GM21576 (cell line): ENCODE measurements at regions not wholly inside any gene's neighbourhood (a gene's known extent, or its start where the extent isn't known, plus 50 kb on each side); places are given as distances from the start of the nearest gene placed in this dataset.
"Not testable (repeated sequence)": the region's sequence is repeated elsewhere in the genome, so short reads cannot be mapped to it uniquely, and the experiment has no call there.

Experiments used
- ATAC-seq: cut with Tn5 transposase; IDR thresholded peaks from one replicate; pipeline ENCODE4 v1.9.1; 2021; ENCODE audit warnings: mild to moderate bottlenecking, moderate library complexity; ENCODE audit not compliant: unreplicated experiment

DNA sequence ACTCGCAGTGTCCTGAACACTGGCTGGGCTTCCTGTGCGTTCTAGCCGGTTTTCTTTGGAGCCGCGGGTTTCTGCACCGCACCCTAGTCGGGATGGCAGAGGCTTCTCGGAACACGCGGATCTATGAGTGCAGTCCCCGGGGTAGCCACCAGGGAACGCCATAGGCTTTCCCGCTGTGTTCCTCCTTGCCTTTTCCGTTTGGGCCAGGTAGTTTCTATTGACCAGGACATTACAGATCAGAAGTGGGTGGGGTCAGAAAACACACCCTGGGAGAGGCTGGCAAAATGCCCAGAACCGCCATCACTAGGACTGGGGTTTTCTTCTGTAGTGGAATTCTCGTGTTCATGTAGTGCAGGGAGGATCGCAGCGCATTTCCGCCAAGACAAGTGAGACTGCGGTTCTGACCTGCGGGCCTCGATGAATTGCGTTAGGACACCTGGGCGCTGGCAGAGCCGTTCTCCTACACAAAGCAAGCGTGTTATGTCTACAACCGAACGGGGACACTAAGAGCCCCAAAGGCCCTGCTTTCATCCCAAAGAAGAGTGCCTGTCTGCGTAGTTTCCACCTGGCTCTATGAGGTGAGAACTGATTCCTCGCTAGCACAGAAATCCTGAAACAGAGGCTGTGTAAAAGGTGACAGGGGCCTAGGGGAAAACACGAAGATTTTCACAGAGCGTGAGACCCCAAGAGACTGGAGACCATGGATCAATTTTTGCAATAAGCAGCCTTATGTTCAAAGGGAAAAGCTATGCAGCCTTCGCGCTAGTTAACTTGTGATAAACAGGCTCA is 121.5 kb downstream of the PPIAL4G start:
- not testable (repeated sequence) for ATAC-seq

DNA sequence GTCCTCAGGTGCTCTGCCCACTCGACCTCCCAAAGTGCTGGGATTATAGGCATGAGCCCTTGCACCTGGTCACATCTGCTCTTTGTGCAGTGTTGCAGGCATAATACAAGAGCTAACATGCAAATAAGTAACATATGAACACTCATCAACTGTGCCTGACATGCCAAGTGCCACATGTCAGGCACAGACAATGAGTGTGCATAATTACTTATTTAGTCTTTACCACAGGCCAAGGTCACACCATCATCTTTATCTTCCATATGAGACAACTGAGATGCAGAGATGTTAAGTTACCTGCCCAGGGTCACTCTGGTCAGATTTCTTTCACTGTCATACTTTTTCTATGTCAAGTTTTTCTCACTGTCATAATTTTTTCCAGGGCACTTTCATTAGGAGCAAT is 126.1 kb downstream of the PPIAL4G start:
- no peak for ATAC-seq

DNA sequence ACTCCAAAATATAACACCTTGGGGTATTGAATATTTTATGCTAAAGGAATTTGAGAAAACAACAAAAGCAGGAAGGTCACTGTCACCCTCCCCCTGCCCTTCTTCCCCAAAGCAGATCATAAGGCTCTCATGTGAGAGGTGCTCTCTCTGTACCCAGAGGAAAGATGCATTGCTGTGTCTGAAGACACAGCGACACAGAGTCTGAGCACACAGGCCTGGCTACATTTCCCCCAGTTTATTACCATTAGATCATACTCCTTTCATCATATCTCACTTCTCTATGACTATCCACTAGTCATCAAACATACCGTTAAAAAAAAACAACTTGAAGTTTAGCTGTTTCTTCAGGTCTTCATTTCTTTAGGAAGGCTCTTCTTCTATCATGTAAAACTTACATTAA is 127.1 kb downstream of the PPIAL4G start:
- no peak for ATAC-seq

DNA sequence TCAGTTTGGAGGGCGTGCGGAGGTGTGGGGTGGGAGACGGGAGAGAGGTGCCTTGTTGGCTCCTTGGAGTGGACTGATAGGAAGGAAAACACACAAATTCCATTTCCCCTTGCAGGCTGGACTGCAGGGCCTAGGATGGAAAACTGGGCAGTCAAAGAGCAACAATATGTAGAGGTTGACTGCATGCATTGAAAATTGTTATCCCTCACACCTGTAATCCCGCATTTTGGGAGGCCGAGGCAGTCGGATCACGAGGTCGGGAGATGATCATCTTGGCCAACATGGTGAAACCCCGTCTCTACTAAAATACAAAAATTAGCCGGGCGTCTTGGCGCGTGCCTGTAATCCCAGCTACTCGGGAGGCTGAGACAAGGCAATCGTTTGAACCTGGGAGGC is 128.2 kb downstream of the PPIAL4G start:
- no peak for ATAC-seq

DNA sequence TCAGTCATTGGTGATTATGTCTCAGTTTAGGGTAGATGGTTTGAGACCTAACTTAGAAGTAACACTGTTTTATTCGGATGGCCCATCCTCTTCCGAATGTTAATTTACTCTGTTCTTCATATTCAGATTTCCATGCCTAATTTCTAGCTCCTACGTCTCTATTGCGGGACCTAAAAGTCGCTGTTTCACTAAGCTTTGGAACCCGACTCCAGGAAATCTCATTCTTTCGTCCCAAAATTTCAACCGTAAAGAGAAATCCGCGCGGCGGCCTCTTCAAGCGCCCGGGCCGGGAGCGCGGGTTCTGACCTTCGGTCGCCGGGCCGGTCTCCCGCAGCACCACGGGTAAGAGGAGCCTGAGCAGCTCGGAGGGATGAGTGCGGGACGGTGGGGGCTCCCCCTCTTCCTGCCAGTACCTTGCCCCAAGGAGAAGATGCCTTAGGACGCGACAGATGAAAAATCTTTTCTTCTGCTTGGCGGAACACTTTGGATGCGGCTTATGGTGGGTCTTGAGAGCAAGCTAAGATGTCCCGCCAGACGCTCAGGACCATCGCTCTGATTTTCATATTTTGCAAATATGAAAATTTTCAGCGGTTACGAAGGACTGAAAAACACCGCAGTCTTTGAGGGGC is 128.7 kb downstream of the PPIAL4G start:
- ATAC-seq, result no peak

DNA sequence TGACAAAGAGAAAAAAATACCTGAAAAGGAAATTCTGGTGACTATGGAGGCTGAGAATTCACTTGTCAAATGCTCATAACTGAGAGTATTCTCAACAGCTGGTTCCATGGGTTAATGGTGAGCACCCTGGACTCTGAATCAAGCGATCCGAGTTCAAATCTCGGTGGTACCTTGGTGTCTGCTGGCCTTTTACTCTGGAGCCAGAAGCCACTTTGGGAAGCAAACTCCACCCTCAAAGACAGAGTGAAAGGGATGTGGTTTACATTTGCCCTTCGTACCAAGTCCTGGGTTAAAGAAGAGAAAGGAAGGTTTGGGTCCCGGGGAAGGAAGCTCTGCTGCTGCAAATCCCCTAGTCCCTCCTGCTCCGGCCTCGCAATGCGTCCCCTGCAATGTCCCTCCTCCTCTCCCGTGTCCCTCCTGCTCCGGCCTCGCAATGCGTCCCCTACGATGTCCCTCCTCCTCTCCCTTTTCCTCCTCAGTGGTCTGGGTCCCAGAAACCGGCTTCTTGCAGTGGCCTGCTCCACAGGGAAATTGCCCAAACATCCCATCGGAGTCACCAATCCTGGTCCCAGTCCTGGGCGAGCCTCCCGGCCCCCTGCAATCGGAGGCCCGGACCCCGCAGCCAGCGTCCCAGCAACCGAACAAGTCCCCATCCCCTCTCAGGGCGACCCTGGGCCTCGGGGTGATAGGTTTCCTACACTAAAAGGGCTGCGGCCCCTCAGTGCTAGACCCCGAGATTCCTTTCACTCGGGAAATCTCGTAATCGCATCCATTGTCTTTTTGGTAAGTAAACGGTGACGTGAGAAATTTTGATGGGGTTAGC is 129.4 kb downstream of the PPIAL4G start:
- no peak for ATAC-seq

DNA sequence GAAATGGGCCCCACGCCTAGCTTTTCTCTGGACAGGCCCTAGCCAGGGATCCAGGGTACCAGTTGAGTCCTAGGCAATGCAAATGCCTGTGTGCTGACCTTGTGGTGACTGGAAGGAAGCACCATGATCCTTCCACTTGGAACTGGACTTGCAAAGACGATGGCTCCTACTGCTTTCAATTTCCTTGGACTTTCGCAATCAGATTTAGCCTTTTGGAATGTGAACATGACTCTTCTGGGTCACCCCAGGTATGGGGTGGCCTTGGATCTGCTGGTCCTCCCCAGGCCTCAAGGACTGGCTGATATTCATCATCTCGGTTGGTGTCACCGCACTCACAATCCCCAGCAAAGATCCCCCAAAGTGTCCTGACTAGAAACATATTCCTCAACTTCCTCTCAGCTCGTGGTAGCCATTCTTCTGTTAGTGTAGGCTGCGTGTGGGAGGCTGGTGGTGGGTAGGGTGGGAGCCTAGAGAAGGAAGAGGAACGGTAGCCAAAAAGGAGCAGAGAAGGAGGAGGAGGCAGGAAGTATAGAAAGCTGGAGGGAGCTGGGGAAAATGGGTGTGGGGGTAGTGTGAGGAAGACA is 130.5 kb downstream of the PPIAL4G start:
- no peak for ATAC-seq

DNA sequence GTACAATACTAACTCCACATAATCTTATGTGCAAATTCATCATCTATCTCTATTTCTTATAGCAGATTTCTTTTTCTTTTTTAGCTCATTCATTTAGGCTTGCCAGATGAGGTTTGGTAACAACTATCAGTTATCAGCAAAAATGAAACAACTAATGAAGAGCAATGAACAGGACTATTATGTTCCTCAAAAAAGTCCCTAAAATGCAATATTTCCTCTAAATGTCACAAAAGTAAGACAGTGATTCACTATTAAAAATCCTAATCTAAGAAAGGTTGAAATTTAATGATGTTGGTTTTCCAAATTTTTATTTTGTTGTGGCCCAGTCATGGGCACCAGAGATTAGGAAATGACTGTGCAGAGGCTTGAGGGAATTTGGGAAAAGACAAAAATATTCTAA is 135.3 kb downstream of the PPIAL4G start:
- no peak for ATAC-seq

DNA sequence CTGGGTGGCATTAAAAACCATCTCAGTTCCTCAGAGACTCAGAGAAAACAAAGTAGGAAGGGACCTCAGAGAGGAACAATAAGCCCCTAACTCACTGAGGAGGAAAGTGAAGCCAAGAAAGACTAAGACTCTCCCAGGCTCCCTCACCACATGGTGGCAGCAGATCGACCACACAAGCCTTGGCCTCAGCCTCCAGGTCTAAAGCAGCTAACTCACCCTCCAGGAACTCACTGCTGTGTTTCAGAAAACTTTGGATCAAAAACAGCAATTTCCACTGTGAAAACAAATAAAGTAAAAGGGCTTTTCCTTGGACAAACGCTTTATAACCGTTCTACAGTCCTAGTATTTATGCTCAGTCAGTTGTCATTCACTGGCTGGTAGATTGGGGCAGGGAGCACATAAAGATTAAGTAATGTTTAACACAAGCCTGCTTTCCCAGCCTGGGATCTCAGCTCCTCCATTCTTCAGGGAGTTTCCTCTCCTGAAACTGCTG is 137.4 kb downstream of the PPIAL4G start:
- not testable (repeated sequence) for ATAC-seq

DNA sequence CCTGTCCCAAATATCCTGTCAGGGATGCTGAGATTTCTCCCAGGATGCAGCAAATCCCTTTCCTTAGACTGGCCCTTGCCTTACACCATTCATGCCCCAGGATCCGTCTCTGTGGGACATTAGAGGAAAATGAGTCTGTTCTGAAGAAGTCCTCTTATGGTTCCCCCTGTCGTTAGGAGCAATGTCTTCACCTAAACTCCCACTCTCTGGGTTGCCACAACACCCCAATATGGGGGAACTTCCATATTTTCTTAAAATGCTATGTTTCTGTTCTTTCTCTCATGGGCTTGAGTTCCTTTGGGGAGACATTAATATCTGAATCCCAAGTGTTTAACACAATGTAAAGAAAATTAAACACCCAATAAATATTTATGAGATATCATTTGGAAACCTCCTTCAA is 138.5 kb downstream of the PPIAL4G start:
- not testable (repeated sequence) for ATAC-seq

DNA sequence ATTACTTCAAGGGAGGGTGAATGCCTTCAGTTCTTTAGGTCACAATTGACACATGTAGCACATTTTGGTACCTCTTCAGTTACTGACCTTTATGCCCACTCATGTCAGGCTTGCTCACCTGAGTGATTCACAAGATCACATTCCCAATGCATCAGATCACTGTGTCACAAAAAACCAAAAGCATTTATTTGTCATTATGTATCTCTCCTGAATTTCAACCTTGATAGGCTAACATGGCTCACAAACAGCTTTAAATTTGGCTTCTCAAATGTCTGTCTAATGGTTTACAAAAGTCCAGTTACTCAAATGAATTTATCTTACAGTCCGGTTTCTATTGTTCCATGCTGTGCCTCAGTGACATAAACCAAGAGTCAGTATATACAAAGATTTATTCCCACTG is 141.4 kb downstream of the PPIAL4G start:
- not testable (repeated sequence) for ATAC-seq

DNA sequence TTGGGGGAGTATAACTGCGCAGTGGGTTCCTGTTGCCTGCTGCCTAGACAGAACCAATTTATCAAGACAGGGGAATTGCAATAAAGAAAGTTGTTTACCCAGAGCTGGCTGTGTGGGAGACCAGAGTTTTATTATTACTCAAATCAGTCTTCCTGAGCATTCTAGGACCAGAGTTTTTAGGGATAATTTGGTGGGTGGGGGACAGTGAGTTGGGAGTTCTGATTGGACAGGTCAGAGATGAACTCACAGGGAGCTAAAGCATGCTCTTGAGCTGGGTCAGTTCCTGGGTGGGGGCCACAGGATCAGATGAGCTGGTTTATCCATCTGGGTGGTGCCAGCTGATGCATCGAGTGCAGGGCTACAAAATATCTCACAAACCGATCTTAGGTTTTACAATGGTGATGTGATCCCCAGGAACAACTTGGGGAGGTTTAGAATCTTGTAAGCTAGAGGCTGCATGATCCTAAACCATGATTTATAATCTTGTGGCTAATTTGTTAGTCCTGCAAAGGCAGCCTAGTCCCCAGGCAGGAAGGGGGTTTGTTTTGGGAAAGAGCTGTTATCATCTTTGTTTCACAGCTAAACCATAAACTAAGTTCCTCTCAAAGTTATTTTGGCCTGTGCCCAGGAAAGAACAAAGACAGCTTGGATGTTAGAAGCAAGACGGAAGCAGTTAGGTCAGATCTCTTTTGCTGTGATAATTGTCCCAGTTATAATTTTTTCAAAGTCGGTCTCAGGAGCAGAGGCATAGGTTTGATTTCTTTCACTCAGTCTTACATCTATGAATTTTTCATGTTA is 146.8 kb downstream of the PPIAL4G start:
- ATAC-seq, result not testable (repeated sequence)

DNA sequence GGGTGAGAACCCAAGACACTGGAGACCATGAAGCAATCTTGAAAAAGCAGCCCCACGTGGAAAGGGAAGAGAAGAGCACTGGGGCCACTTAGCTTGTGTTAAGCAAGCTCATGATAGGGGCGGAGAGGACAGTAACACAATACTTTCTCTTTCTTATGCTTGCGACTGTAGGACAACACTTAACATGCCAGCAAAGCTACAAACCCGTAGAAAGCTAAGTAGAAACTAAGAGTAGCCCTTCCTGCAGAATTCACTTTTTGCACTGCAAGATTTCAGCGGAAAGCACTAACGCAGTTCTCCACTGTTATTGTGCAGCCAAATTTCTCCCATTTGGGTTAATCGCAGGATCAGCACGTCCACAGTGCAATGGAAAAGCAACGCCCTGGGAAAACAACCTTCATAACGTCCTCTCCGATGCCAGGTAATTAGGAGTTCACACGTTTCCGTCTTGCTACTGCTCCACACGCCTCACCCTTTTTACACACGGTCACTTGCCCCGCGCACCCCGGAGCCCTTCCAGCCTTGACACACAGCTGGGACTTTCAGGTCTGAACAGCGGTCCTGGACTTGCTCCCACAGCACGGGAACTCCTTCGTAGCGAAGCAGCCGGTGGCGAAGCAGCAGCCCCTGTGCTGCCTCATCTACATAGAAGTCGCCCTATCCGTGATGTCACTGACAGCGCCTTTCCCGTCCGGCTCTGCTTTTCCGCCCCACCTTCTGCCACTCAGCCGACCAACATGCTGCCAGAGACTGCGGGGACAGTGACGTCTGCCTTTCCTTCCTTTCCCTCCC is 148.6 kb downstream of the PPIAL4G start:
- ATAC-seq, result peak; percentile 73

DNA sequence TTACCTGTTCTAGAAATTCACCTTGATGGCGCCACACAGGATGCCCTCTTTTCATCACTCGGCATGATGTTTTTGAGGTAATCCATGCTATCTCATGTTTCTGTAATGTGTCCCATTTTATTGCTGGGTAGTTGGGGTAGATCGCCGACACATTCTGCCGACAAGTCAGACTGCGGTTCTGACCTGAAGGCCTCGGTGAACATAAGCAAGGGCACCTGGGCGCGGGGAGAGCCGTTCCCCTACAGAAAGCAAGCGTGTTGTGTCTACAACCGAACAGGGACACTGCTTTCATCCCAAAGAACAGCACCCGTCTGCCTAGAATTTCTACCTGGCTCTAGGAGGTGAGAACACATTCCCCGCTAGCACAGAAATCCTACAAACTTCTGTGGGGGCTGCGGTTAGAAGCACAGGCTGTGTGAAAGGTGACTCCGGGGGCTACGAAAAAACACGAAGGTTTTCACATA is 149.2 kb downstream of the PPIAL4G start:
- no peak for ATAC-seq

DNA sequence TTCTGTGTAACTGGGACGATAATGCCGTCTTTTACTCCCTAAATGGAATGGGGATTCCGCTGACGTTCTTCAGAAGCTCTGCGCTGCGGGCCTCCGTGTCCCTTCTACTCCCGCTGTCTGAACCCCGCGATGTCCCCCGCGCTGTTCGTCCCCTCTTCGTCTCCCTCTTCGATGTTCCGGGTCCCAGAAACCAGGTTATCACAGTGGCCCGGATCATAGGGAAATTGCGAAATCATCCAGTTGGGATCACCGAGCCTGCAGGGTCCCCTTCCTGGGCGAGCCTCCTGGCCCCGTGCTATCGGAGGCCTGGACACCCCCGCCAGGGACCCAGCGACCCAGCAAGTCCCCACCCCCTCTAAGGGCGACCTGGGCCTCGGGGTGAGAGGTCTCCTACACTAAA is 154.2 kb downstream of the PPIAL4G start:
- no peak for ATAC-seq

DNA sequence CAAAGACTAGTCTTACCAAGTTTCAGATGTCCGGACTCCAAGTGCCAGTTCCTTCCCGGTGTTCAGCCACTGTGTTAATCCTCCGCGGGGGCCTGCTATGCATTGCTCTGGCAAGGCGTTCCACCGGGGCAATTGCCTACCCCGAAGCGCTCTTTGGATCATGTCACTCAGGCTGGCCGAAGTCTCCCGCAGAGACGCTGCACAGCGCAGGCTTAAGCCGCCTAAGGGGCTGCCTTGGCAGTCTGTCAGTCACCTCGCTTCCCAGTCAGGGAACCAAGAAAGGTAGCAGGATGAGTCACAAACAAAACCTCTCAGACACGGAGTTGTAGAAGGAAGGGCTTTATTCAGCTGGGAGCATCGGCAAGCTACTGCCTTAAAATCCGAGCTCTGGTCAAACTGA is 158.1 kb downstream of the PPIAL4G start:
- not testable (repeated sequence) for ATAC-seq

DNA sequence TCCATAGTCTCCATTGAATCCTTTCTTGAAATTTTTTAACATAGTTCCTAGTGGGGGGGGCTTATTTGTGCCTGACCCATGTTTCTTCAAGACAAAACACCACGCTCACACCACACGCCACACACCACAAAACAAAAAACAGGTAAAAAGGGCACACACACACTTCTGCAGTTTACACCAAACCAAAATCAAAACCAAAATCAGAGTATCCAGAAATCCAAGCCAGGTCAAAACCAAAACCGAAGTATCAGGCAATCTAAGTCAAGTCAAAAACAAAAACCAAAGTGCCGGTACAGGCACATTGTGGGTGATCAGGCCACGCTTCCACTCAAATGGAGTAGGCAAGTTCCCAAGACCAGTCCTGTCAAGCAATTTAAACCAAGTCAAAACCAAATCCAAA is 158.6 kb downstream of the PPIAL4G start:
- ATAC-seq, result not testable (repeated sequence)

DNA sequence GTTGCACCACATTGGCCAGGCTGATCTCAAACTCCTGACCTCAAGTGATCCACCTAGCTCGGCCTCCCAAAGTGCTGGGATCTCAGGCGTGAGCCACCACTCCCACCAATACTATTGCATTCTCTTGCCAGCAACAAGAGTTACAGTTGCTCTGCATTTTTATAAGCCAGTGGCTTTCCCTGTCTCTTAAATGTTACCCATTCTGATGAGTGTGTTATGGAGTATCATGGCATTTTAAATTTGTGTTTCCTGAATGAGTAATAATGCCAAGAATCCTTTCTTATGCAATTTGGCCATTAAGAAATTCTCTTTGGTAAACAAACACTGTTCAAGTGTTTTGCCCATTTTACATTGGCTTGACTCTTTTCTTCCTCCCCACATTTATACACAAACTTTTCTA is 163.0 kb downstream of the PPIAL4G start:
- ATAC-seq, result not testable (repeated sequence)

DNA sequence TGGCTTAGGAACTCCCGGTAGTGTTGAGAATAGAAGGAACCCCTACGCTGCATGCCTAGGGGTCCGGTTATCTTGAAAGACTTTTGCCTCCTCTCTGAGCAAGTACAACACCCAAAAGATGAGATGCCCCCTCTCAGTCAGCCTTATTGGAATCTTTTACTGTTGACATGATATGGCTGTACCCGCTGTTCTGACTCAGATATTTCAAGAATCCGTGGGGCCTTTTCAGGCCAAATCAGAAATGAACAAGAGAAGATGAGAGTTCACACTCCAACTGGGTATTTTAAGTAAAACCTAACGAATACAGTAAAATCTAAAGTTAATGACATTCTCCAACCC is 164.2 kb downstream of the PPIAL4G start:
- ATAC-seq, result no peak
